ENCODE measurements at regions not wholly inside any gene's neighbourhood (a gene's known extent, or its start where the extent isn't known, plus 50 kb on each side); places are given as distances from the start of the nearest gene placed in this dataset.
"Not testable (repeated sequence)": the region's sequence is repeated elsewhere in the genome, so short reads cannot be mapped to it uniquely, and the experiment has no call there.

GRCh38 chr6:101114703-101115102 is 233.6 kb upstream of the ASCC3 start:
- peak; percentile 70 for DNase-seq

GRCh38 chr6:101116337-101116736 is 235.2 kb upstream of the ASCC3 start:
- no peak for DNase-seq

GRCh38 chr6:101117393-101118135 is 236.4 kb upstream of the ASCC3 start:
- DNase-seq: peak; percentile 20

- DNase-seq: no peak
These were observed 236.9 kb upstream of the ASCC3 start for GRCh38 chr6:101118136-101118396.

- DNase-seq: no peak
These were observed 239.6 kb upstream of the ASCC3 start for GRCh38 chr6:101120747-101121146.

- no peak for DNase-seq
These were observed 244.3 kb upstream of the ASCC3 start for GRCh38 chr6:101125380-101125971.

- DNase-seq: no peak
These were observed 245.4 kb upstream of the ASCC3 start for GRCh38 chr6:101126501-101126900.

- no peak for DNase-seq
These were observed 248.7 kb upstream of the ASCC3 start for GRCh38 chr6:101129851-101130250.

- no peak for DNase-seq
These were observed 247.1 kb upstream of the GRIK2 start for GRCh38 chr6:101146389-101146788.

GRCh38 chr6:101150226-101150625 is 243.3 kb upstream of the GRIK2 start:
- no peak for DNase-seq

GRCh38 chr6:101157638-101158037 is 235.9 kb upstream of the GRIK2 start:
- DNase-seq: not testable (repeated sequence)

- peak; percentile 36 for DNase-seq
These were observed 229.9 kb upstream of the GRIK2 start for GRCh38 chr6:101163611-101164010.

GRCh38 chr6:101167638-101168037 is 225.9 kb upstream of the GRIK2 start:
- no peak for DNase-seq

GRCh38 chr6:101171049-101171448 is 222.5 kb upstream of the GRIK2 start:
- not testable (repeated sequence) for DNase-seq

GRCh38 chr6:101178748-101179147 is 214.8 kb upstream of the GRIK2 start:
- DNase-seq: no peak

- DNase-seq: no peak
These were observed 212.5 kb upstream of the GRIK2 start for GRCh38 chr6:101181006-101181405.

GRCh38 chr6:101188285-101188798 is 205.2 kb upstream of the GRIK2 start:
- not testable (repeated sequence) for DNase-seq

- DNase-seq: no peak
These were observed 197.9 kb upstream of the GRIK2 start for GRCh38 chr6:101195588-101195987.

- DNase-seq: no peak
These were observed 194.1 kb upstream of the GRIK2 start for GRCh38 chr6:101199441-101199840.

GRCh38 chr6:101202867-101203374 is 190.6 kb upstream of the GRIK2 start:
- no peak for DNase-seq

GRCh38 chr6:101203664-101204063 is 189.8 kb upstream of the GRIK2 start:
- DNase-seq: no peak

GRCh38 chr6:101208152-101208551 is 185.4 kb upstream of the GRIK2 start:
- DNase-seq: no peak

GRCh38 chr6:101212640-101213039 is 180.9 kb upstream of the GRIK2 start:
- no peak for DNase-seq

- DNase-seq: no peak
These were observed 171.5 kb upstream of the GRIK2 start for GRCh38 chr6:101222007-101222406.

- DNase-seq: no peak
These were observed 168.8 kb upstream of the GRIK2 start for GRCh38 chr6:101224751-101225150.

All from NCI-H2227 treated with DMSO at 0.1 percent for 48 hours (cell line).